ENCODE measurements at regions not wholly inside any gene's neighbourhood (a gene's known extent, or its start where the extent isn't known, plus 50 kb on each side); places are given as distances from the start of the nearest gene placed in this dataset.

DNA sequence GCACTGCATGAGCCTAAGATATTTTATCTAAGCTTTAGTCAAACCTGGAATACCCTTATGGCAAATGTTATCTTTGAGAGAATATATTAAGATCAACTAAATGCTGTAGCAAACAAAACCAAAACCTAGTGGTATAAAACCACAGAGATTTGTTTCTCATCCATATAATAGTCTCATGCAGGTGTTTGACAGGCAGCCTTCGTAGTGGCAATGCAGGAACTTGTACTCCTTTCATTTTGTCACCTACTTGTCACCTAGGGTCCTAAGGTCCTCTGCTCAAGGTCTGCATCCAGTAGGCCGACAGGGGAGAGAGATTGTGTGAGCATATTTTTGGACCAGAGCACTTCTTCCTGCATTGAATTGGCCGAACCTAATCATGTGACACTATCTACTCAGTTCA, 352.6 kb downstream of the GPR37 start:
- no peak for DNase-seq

- DNase-seq: no peak
Observed at GRCh38 chr7:124412531-124412930, 353.1 kb downstream of the GPR37 start.

DNA sequence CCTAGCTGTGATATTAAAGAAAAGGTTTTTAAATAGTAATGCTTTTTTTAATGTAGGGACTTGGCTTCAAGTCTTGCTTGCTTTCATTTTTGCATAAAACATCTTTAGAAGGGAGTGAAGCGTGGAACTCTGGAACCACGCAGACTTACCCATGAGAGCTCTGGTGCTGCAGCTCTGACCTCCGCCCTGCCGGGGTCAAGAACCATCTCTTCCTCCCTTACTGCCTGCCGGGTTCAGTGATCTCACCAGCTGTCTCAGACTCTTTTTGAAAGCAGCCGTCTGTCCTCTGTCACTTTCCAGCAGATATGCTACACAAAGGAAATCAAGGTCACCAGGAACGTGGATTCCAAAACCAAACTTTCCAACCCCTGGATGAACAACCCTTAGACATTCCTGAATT, 353.8 kb downstream of the GPR37 start:
- DNase-seq: no peak

- no peak for DNase-seq
Observed at GRCh38 chr7:124403587-124403986, 362.0 kb downstream of the GPR37 start.

DNA sequence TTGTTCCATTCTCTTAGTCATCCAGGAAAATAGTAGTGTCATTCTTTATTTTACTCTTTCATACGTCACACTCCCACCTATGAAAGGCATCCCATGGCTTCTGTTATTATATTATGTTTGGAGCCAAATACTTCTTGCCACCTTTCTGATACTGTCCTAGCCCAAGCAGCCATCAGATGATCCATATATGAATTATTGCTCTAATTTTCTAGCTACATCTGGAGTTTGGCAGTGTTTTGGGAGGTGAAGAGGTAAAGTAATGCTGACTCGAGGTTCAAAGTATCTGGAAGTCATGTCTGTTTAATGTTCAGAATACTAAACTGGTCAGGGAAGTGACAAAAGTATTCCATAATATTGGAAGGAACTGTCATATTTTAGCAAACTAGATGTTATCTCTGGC, 362.5 kb downstream of the GPR37 start:
- DNase-seq: no peak

- DNase-seq: no peak
Observed at GRCh38 chr7:124399941-124400340, 365.7 kb downstream of the GPR37 start.

DNA sequence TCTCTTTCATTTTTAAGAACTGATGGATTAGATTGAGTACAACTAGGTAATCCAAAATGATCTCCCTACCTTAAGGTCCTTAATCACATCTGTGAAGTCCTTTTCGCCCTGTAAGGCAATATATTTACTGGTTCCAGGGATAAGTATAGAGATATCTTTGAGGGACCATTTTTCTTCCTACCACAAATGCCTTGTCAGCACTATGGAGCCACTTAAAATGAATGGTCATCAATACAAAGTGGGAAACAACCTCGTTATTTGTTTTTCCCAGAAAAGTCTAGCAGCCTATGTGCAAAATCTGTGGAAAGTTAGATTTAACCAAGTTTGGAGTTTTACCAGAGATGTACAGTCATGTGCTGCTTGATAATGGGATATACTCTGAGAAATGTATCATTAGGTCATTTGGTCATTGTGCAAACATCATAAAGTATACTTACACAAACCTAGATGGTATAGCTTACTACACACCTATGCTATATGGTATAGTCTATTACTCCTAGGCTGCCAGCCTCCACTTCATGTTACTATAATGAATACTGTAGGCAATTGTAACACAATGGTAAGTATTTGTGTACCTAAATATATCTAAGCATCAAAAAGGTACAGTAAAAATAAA, 366.2 kb upstream of the TMEM229A start:
- no peak for DNase-seq

DNA sequence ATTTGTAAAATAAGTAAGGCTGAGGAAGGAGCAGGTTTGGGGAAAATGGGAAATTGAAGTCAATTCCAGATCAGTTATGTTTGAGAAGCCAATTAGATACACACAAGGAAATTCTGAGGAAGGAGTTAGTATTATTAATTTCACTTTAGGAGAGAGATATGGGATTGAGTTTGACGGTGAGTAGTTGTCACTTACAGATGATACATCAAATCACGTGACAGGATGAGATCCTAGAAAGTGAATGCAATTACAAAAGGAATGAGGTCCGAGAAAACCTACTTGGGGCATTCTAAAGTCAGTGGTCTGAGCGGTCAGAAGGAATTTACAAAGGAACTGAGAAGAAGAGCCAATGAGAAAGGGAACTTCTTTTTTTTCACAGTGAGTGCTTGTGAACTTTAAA, 364.3 kb upstream of the TMEM229A start:
- DNase-seq: no peak

- no peak for DNase-seq
Observed at GRCh38 chr7:124390301-124390700, 357.4 kb upstream of the TMEM229A start.

- DNase-seq: no peak
Observed at GRCh38 chr7:124388751-124389150, 355.9 kb upstream of the TMEM229A start.

DNA sequence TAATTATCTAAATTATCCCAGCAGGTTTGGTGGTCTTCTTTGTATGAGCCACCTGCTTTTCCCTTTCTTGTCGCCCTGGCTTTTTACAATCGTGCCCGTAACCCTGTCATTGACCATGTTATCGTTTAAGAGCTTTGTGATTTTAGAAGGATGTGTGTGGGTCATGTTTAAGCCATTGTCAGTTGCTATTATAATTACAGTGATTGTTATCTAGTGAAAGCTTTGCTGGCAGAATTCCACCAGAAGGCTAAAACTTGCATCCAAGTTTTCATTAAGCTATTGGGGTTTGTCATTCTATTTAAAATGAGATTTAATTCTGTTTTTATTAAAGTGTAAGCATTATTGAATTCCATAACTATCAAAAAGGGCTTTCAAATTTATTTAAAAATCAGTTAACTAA, 354.2 kb upstream of the TMEM229A start:
- no peak for DNase-seq

DNA sequence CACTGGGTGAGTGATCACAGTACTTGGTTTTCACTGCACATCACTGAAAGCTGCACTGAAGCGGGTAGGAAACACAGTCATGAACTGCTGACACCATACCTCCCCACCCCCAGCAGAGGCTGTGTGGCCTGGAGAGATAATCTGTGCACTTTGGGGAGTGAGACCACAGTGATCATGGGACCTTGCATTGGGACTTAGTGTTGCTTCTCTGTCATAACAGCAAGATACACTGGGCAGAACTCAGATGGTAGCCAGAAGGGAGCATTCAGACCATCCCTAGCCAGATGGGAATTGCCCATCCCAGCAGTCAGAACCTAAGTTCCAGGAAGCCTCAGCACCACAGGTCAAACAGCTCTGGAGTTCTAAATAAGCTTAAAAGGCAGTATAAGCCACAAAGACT, 346.4 kb upstream of the TMEM229A start:
- DNase-seq: no peak

GRCh38 chr7:124376111-124376510, 343.2 kb upstream of the TMEM229A start:
- no peak for DNase-seq

GRCh38 chr7:124375391-124375790, 342.5 kb upstream of the TMEM229A start:
- DNase-seq: no peak

DNA sequence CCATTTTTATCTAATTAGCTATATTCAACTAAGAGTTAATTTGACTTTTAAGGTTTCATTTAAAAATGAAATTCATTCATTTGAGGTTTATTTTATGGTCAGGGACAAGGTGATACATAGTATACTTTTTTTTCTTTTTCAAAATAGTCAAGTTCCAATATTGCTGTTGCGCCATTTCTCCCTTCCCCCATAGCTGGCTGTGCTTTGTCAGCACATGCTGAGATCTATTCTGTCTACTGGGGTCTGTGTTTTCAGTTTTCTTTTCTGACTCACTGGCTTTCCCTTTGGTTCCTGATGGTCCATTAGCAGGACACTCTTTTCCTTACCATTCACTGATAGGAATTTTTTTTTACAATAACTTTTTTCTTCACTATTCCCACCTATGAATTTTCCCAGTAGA, 336.4 kb upstream of the TMEM229A start:
- no peak for DNase-seq

- no peak for DNase-seq
Observed at GRCh38 chr7:124366118-124366517, 333.3 kb upstream of the TMEM229A start.

- no peak for DNase-seq
Observed at GRCh38 chr7:124364283-124364682, 331.4 kb upstream of the TMEM229A start.

DNA sequence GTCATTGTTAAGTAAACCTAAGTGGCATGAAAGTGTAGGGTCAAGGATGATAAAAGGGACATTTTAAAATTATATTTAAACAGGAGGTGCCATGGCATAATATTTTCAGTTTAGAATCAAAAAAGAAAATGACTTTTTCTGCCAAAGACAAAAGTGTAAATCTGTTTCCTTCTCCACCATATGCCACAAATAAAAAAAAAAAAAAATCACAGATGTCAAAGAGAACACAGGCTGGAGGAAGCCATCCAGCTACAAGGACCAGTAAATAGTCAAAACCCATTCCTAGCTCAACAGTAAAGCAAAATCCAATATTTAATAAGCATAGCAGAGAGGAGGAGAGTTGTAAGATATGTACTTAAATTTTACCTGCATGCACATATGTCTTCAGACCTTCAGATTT, 321.3 kb upstream of the TMEM229A start:
- DNase-seq: no peak

DNA sequence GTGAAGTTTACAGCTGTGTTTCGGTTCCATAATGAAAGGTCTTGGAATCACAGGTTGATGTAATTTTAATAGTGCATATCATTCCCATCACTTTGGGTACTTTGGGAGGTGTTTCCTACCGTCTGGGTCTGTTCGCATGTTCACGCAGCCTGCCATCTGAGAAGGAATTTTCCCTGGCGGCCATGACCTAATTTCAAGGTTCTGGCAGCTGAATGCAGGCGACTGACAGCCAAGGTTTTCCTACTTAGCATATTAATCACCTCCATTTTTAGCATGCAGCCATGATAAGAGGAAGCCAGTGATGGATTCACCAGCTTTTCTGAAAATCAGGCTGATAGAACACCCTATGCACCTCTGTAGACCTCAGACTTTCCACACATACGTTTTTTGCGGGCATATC, 319.1 kb upstream of the TMEM229A start:
- DNase-seq: no peak

DNA sequence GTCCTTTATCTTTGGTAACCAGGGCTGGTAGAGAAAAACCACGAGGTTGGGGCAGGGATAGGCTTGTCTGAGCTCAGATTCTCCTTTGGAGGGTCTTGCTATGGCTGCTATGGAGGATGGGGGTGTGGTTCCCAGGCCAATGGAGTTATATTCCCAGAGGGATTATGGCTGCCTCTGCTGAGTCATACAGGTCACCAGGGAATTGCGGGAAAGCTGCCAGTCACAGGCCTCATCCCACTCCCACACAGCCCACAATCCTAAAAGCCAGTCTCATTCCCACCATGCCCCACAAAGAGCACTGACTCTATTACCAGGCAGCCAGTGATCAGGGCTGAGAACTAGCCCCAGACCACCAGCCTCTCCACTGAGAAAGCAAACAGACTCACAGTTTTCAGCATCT, 316.6 kb upstream of the TMEM229A start:
- DNase-seq: peak; percentile 9

DNA sequence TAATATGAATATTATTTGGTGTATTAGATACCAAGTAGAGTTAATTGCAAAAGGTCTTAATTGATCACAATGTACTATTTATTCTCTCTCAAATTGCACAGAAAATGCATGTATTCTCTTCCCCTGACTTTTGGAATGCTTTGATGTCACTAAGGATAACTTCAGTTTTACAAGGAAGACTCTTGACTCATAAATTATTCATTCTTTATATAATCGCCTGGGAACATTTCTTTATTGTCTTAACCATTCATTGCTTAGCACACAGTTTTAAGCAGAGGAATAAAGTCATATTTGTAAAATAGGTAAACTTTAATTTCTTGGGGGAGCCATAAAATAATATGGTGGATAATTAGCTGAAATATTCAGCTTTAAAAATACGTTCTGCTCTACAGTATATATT, 306.0 kb upstream of the TMEM229A start:
- no peak for DNase-seq

GRCh38 chr7:124330731-124331407, 298.0 kb upstream of the TMEM229A start:
- peak; percentile 3 for DNase-seq

DNA sequence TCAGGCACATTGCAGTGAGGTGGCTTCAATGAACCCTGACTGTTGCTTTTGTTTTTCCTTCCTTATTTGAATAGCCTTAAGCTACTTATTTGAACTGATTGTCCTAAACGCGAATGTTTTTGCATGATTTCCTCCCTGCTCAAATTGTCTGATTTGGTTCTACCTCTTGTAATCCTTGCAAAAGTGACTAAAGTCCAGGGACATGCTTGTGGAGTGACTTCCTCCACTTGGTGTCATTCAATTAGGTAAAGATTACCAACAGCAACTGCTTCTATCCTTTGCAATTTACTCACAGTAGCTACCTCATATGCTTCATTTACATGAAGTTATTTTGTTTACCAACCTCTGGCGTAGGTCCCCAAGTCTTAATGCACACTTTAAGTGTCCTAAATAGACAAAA, 295.9 kb upstream of the TMEM229A start:
- DNase-seq: no peak

- DNase-seq: no peak
Observed at GRCh38 chr7:124324262-124324661, 291.4 kb upstream of the TMEM229A start.

GRCh38 chr7:124323597-124323996, 290.7 kb upstream of the TMEM229A start:
- DNase-seq: no peak
